Tibial nerve (tissue), 4 donors: ENCODE measurements at regions not wholly inside any gene's neighbourhood (a gene's known extent, or its start where the extent isn't known, plus 50 kb on each side); places are given as distances from the start of the nearest gene placed in this dataset.

Experiments
- DNase-seq, 2 donors: peaks; one replicate each; pipeline ENCODE4 v3.0.0-alpha.2; 2019; ENCODE audit warnings: low spot score in 2 of 2
- H3K27ac ChIP-seq, 4 donors: fragments of 200-600 bp; sonication (generic) in 3 of 4; one replicate each; pipeline ENCODE4 v1.5.1; 2017 to 2019; ENCODE audit warnings: mild to moderate bottlenecking in 1 of 4
- H3K27me3 ChIP-seq, 2 donors: fragments of 200-600 bp; sonication (generic) in 1 of 2; one replicate each; pipeline versions ENCODE4 v1.5.1 to v1.6.0; 2017 to 2019
- H3K36me3 ChIP-seq, 3 donors: fragments of 200-600 bp; sonication (generic); one replicate each; pipeline ENCODE4 v1.5.1; 2018 to 2019
- H3K4me1 ChIP-seq, 4 donors: fragments of 200-600 bp; sonication (generic) in 3 of 4; one replicate each; pipeline ENCODE4 v1.5.1; 2017 to 2019
- H3K4me3 ChIP-seq, 4 donors: fragments of 200-600 bp; sonication (generic) in 3 of 4; one replicate each; pipeline ENCODE4 v1.5.1; 2017 to 2019; ENCODE audit warnings: mild to moderate bottlenecking in 1 of 4, moderate library complexity in 1 of 4
- H3K9me3 ChIP-seq, 4 donors: fragments of 200-600 bp; sonication (generic) in 3 of 4; one replicate each; pipeline ENCODE4 v1.5.1; 2017 to 2019
- EP300 ChIP-seq, 2 donors: sonication (generic); formaldehyde crosslinking; IDR thresholded peaks; one replicate each; pipeline ENCODE4 v1.6.1; 2017; ENCODE audit warnings: antibody characterized with exemption in 2 of 2, mild to moderate bottlenecking in 1 of 2
- POLR2A ChIP-seq, 2 donors: fragments of 450-650 bp; IDR thresholded peaks; one replicate each; pipeline ENCODE4 v1.6.1; 2017; ENCODE audit warnings: antibody characterized with exemption in 2 of 2, mild to moderate bottlenecking in 2 of 2, moderate library complexity in 2 of 2
- WGBS, 2 donors: methylation state at CpG; one replicate each; pipeline ENCODE4 v1.1.5; 2018; 5-methylcytosine and 5-hydroxymethylcytosine counted together
- TF ChIP-seq, protein P1 (sequence below), 5 experiments: fragments of 200-600 bp in 3 of 5; fragments of 450-650 bp in 2 of 5; sonication (generic) in 3 of 5; IDR thresholded peaks; one replicate each; pipeline ENCODE4 v1.5.1; 2016 to 2019; ENCODE audit warnings: antibody characterized with exemption in 5 of 5, mild to moderate bottlenecking in 3 of 5, moderate library complexity in 2 of 5

GRCh38 chr7:116384936-116385635 lies 114.5 kb upstream of the CAV2 start:
- no peak for DNase-seq
- Histone ChIP-seq H3K4me3 (no peak overlapping the region), H3K27me3 (no peaks in the 10 kb centered on the region), H3K4me1 (no peaks in the 10 kb centered on the region), H3K9me3 (no peaks in the 10 kb centered on the region), H3K27ac (no peak overlapping the region), H3K36me3 (no peaks in the 10 kb centered on the region)
- WGBS, 2 donors, result 67 to 75% methylated on average over 5 of the region's 5 CpGs
- TF ChIP-seq POLR2A (IDR thresholded peaks at IDR 0.05) (no peak), EP300 (IDR thresholded peaks at IDR 0.05) (no peak)
- TF ChIP-seq, protein P1, sequence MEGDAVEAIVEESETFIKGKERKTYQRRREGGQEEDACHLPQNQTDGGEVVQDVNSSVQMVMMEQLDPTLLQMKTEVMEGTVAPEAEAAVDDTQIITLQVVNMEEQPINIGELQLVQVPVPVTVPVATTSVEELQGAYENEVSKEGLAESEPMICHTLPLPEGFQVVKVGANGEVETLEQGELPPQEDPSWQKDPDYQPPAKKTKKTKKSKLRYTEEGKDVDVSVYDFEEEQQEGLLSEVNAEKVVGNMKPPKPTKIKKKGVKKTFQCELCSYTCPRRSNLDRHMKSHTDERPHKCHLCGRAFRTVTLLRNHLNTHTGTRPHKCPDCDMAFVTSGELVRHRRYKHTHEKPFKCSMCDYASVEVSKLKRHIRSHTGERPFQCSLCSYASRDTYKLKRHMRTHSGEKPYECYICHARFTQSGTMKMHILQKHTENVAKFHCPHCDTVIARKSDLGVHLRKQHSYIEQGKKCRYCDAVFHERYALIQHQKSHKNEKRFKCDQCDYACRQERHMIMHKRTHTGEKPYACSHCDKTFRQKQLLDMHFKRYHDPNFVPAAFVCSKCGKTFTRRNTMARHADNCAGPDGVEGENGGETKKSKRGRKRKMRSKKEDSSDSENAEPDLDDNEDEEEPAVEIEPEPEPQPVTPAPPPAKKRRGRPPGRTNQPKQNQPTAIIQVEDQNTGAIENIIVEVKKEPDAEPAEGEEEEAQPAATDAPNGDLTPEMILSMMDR (IDR thresholded peaks at IDR 0.05), result no peak

DNA sequence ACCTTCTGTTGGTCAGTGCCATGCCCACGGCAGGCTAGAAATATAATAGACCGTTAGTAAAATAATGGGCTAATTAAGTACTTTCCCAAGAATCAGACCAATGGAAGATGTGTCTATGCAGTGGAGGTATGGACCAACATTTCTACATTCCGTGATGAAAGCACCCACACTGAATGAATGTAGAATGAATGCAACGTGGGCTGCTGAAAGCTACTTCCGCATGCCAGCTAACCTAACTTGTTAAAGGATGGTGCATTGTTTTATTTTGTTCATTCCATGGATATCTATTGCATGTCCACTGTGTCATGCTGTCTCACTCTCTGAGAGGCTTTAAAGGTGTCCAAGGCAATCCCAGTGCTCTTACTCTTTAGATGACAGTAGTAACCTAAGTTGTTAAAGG lies 112.9 kb upstream of the CAV2 start:
- H3K4me3 ChIP-seq, result no peak overlapping the region
- TF ChIP-seq EP300 (IDR thresholded peaks at IDR 0.05) (no peak), POLR2A (IDR thresholded peaks at IDR 0.05) (no peak)
- TF ChIP-seq, protein P1 (IDR thresholded peaks at IDR 0.05), result no peak

DNA sequence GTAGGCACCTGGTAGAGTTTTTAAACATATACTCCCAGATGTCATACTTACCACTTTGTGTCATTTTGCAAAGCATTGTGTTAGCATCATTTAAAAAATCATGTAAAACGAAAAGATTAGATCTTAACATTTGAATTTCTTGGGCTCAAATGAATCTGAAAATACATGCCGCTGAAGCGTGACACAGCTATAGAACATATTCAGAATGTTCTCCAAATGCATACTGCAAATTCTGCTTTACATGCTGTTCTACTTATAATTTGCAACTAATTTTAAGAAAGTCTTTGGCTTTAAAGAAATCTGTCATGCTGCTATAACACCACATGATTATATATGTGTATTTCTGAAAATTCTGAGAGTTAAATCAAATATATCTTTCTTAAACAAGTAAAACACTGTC lies 109.2 kb upstream of the CAV2 start:
- TF ChIP-seq EP300 (IDR thresholded peaks at IDR 0.05) (no peak), POLR2A (IDR thresholded peaks at IDR 0.05) (no peak)
- TF ChIP-seq, protein P1 (IDR thresholded peaks at IDR 0.05), result no peak
- H3K27ac ChIP-seq, result no peak overlapping the region
- H3K4me1 ChIP-seq, result peaks cover 0 to 8% (median 0%) of the 10 kb centered on the region in 4 donors
- H3K27me3 ChIP-seq, result no peaks in the 10 kb centered on the region
- WGBS, 2 donors, result 92 to 96% methylated on average over 3 of the region's 3 CpGs
- H3K9me3 ChIP-seq, result no peaks in the 10 kb centered on the region
- no peak for DNase-seq
- no peaks in the 10 kb centered on the region for H3K36me3 ChIP-seq
- H3K4me3 ChIP-seq, result no peak overlapping the region

More for the DNA sequence above, 112.9 kb upstream of the CAV2 start:
- Histone ChIP-seq H3K27ac (no peak overlapping the region), H3K4me1 (no peaks in the 10 kb centered on the region), H3K36me3 (no peaks in the 10 kb centered on the region), H3K27me3 (no peaks in the 10 kb centered on the region), H3K9me3 (no peaks in the 10 kb centered on the region)
- DNase-seq, result no peak
- 78 to 94% methylated on average over 5 of the region's 5 CpGs for WGBS, 2 donors

DNA sequence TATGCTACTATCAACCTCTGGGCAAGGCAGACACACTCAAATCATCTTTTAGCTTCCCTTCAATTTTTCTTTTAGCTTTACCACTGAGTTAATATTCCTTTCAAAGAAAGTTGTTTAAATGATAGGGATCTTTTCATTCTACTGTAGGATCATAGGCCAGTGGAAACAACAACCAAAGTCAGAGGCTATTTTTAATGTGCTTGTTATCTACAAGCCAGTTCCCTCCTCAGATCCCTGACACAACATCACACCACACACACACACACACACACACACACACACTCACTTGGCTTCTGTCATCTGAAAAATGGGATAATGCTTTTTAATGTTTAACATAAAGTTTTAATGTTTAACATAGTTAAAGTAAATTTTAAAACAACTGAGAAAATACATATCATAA lies 106.7 kb upstream of the CAV2 start:
- H3K9me3 ChIP-seq, result no peaks in the 10 kb centered on the region
- TF ChIP-seq, protein P1 (IDR thresholded peaks at IDR 0.05), result no peak
- peaks cover 0 to 15% (median 0%) of the 10 kb centered on the region in 4 donors for H3K4me1 ChIP-seq
- no peaks in the 10 kb centered on the region for H3K36me3 ChIP-seq
- DNase-seq, result no peak
- no peak overlapping the region for H3K27ac ChIP-seq
- no peak overlapping the region for H3K4me3 ChIP-seq
- no peaks in the 10 kb centered on the region for H3K27me3 ChIP-seq

- Histone ChIP-seq H3K4me3 (no peak overlapping the region), H3K9me3 (no peaks in the 10 kb centered on the region), H3K4me1 (peaks cover 0 to 15% (median 0%) of the 10 kb centered on the region in 4 donors), H3K36me3 (no peaks in the 10 kb centered on the region), H3K27me3 (no peaks in the 10 kb centered on the region), H3K27ac (no peak overlapping the region)
- TF ChIP-seq, protein P1 (IDR thresholded peaks at IDR 0.05), result no peak
- peak in 1 of 2 donors; percentile 48 for TF ChIP-seq EP300 (IDR thresholded peaks at IDR 0.05)
- no peak for TF ChIP-seq POLR2A (IDR thresholded peaks at IDR 0.05)
- 46 to 50% methylated on average over 6 of the region's 6 CpGs for WGBS, 2 donors
- no peak for DNase-seq
Measured at GRCh38 chr7:116393654-116394053, 105.9 kb upstream of the CAV2 start.
